HEK293T (cell line): ENCODE measurements at regions not wholly inside any gene's neighbourhood (a gene's known extent, or its start where the extent isn't known, plus 50 kb on each side); places are given as distances from the start of the nearest gene placed in this dataset.
"Not testable (repeated sequence)": the region's sequence is repeated elsewhere in the genome, so short reads cannot be mapped to it uniquely, and the experiment has no call there.

Experiments
- CTCF ChIA-PET: fragments of 350-600 bp; formaldehyde crosslinking; extraction: SDS; loops from one replicate; lab custom pipeline; 2021; ENCODE audit warnings: antibody characterized with exemption, inconsistent platforms; lab: Yijun Ruan, JAX
- POLR2A ChIA-PET: fragments of 350-600 bp; formaldehyde crosslinking; extraction: SDS; loops from one replicate; lab custom pipeline; 2020; ENCODE audit warnings: antibody characterized with exemption, inconsistent platforms; lab: Yijun Ruan, JAX
- DNase-seq: peaks from one replicate; pipeline ENCODE4 v3.0.0; 2012; ENCODE audit warnings: mixed read lengths; ENCODE audit errors: extremely low spot score
- ARNT ChIP-seq: fragments of 450-650 bp; IDR thresholded peaks from 2 replicates; pipeline ENCODE4 v1.6.1; 2017; ENCODE audit warnings: mild to moderate bottlenecking
- BHLHE40 ChIP-seq: fragments of 450-650 bp; IDR thresholded peaks from 2 replicates; pipeline ENCODE4 v1.6.1; 2016; ENCODE audit warnings: mild to moderate bottlenecking, moderate library complexity, borderline replicate concordance
- CTBP1 ChIP-seq: fragments of 450-650 bp; IDR thresholded peaks from 2 replicates; pipeline ENCODE4 v1.6.1; 2016; ENCODE audit warnings: borderline replicate concordance
- ELF4 ChIP-seq: fragments of 450-650 bp; IDR thresholded peaks from 2 replicates; pipeline ENCODE4 v1.6.1; 2017; ENCODE audit warnings: antibody characterized with exemption
- FOXA1 ChIP-seq: fragments of 450-650 bp; IDR thresholded peaks from 2 replicates; pipeline ENCODE4 v1.6.1; 2016; ENCODE audit warnings: mild to moderate bottlenecking
- FOXK2 ChIP-seq: fragments of 450-650 bp; IDR thresholded peaks from 2 replicates; pipeline ENCODE4 v1.6.1; 2016; ENCODE audit warnings: mild to moderate bottlenecking
- FOXM1 ChIP-seq: fragments of 450-650 bp; IDR thresholded peaks from 2 replicates; pipeline ENCODE4 v1.6.1; 2017; ENCODE audit warnings: mild to moderate bottlenecking, borderline replicate concordance
- HDGF ChIP-seq: fragments of 450-650 bp; IDR thresholded peaks from 2 replicates; pipeline ENCODE4 v1.6.1; 2017; ENCODE audit warnings: antibody characterized with exemption, borderline replicate concordance
- L3MBTL2 ChIP-seq: fragments of 450-650 bp; conservative IDR thresholded peaks from 2 replicates; pipeline ENCODE4 v1.6.1; 2016; ENCODE audit warnings: mild to moderate bottlenecking
- LEF1 ChIP-seq: fragments of 450-650 bp; IDR thresholded peaks from 2 replicates; pipeline ENCODE4 v1.6.1; 2017; ENCODE audit warnings: mild to moderate bottlenecking, borderline replicate concordance
- NFRKB ChIP-seq: fragments of 450-650 bp; IDR thresholded peaks from 2 replicates; pipeline ENCODE4 v1.6.1; 2016; ENCODE audit warnings: mild to moderate bottlenecking, moderate library complexity
- PKNOX1 ChIP-seq: fragments of 450-650 bp; IDR thresholded peaks from 2 replicates; pipeline ENCODE4 v1.6.1; 2016
- SP1 ChIP-seq: fragments of 450-650 bp; IDR thresholded peaks from 2 replicates; pipeline ENCODE4 v1.6.1; 2017
- SUZ12 ChIP-seq: fragments of 450-650 bp; IDR thresholded peaks from 2 replicates; pipeline ENCODE4 v1.6.1; 2016; ENCODE audit warnings: mild to moderate bottlenecking
- TARDBP ChIP-seq: fragments of 450-650 bp; IDR thresholded peaks from 2 replicates; pipeline ENCODE4 v1.6.1; 2016
- ZNF384 ChIP-seq: fragments of 450-650 bp; IDR thresholded peaks from 2 replicates; pipeline ENCODE4 v1.6.1; 2016

GRCh38 chr9:27675354-27675753 lies 102.1 kb upstream of the C9orf72 start:
- no peak for DNase-seq
- POLR2A ChIA-PET: no interaction called here
- CTCF ChIA-PET: no interaction called here
- TF ChIP-seq FOXM1 (no peak), L3MBTL2 (no peak), NFRKB (no peak), ARNT (no peak), SUZ12 (no peak), ZNF384 (no peak), HDGF (no peak), BHLHE40 (no peak), SP1 (no peak)

DNA sequence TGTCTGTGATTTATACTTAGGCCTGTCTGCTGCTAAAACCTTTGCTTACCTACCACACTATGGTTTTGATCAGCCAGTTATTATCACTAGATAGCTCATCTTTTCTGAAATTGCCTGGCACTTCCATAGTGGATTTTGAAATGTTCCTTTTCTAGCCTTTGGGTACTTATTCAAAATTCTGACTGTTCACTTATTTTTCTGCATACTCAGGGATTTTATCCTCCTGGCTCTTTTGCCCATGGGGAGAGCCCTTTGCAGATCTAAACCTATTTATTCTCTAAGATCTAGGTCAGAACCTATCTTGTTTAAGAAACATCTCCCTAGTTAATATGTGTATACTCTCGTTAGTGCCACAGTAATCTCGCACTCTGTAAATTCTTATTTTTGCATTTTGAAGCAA lies 103.5 kb upstream of the C9orf72 start:
- POLR2A ChIA-PET: no interaction called here
- DNase-seq: no peak
- TF ChIP-seq SUZ12 (no peak), FOXM1 (no peak), NFRKB (no peak), FOXA1 (no peak), ELF4 (no peak), CTBP1 (no peak), L3MBTL2 (no peak), ZNF384 (no peak), FOXK2 (no peak), BHLHE40 (no peak), SP1 (no peak), PKNOX1 (no peak)
- CTCF ChIA-PET: no interaction called here

DNA sequence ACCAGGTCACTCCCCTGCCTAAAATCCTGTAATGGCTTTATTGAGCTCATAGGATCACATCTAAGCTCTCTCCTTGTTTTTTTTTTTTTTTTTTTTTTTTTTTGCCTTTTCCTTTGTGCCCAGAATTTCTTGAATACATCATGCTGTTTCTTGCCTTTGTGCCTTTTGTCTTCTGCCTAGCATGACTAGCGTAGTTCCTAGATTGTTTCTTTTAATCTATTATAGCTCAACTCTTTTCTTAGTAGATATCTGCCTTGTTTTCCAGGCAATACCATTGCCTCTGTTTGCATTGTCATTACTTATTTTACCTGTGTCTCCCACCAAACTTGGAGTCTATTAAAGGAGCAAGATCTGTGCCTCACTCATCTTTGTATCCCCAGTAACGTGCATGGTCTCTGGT lies 106.1 kb upstream of the C9orf72 start:
- TF ChIP-seq HDGF (no peak), FOXK2 (no peak), TARDBP (no peak), SUZ12 (no peak), CTBP1 (no peak), LEF1 (no peak), ELF4 (no peak), BHLHE40 (no peak)
- POLR2A ChIA-PET: no interaction called here
- CTCF ChIA-PET: no interaction called here

GRCh38 chr9:27683181-27683580 lies 109.9 kb upstream of the C9orf72 start:
- ChIA-PET CTCF (no interaction called here), POLR2A (no interaction called here)
- TF ChIP-seq LEF1: no peak
- no peak for TF ChIP-seq CTBP1
- TF ChIP-seq FOXK2: no peak
- no peak for TF ChIP-seq NFRKB
- no peak for TF ChIP-seq BHLHE40
- no peak for TF ChIP-seq ELF4
- TF ChIP-seq L3MBTL2: no peak
- TF ChIP-seq HDGF: no peak
- no peak for TF ChIP-seq ZNF384
- no peak for TF ChIP-seq ARNT
- no peak for TF ChIP-seq SP1
- no peak for TF ChIP-seq FOXA1
- no peak for TF ChIP-seq SUZ12
- DNase-seq: no peak

More for the DNA sequence above, 106.1 kb upstream of the C9orf72 start:
- DNase-seq: no peak

- CTCF ChIA-PET: no interaction called here
- no peak for DNase-seq
- TF ChIP-seq ZNF384 (no peak), FOXA1 (no peak), SP1 (no peak), ELF4 (no peak), SUZ12 (no peak)
- POLR2A ChIA-PET: no interaction called here
Measured at GRCh38 chr9:27688954-27689353, 115.7 kb upstream of the C9orf72 start.

- DNase-seq, POLR2A ChIA-PET, CTCF ChIA-PET: not testable (repeated sequence)
Measured at GRCh38 chr9:27690816-27691215, 117.5 kb upstream of the C9orf72 start.

GRCh38 chr9:27699621-27700020 lies 126.3 kb upstream of the C9orf72 start:
- ChIA-PET CTCF (no interaction called here), POLR2A (no interaction called here)
- TF ChIP-seq FOXK2 (no peak), TARDBP (no peak), PKNOX1 (no peak), FOXA1 (no peak), ARNT (no peak), LEF1 (no peak), ZNF384 (no peak), HDGF (no peak), SUZ12 (no peak), ELF4 (no peak), CTBP1 (no peak), BHLHE40 (no peak)
- DNase-seq: no peak

DNA sequence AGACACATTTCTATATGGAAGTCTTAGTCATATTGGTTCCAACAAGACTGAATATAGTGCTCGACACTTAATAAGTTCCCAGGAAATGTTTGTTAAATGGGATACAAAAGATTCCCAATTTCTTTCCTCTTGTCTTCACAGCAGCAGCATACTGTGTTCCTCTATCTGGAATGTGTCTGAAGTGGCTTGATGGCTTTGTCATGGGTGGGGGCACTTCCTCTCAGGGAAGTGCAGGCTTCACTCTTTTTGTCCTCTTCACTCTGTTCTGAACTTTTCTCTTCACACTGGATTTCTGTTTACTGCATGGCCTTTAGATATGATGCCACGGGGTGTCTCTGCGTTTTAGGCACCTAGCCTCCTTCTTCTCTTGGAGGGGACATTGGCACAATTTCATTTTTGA lies 127.7 kb upstream of the C9orf72 start:
- ChIA-PET CTCF (no interaction called here), POLR2A (no interaction called here)
- no peak for TF ChIP-seq CTBP1
- no peak for TF ChIP-seq L3MBTL2
- no peak for TF ChIP-seq ARNT
- TF ChIP-seq BHLHE40: no peak
- DNase-seq: no peak
